Fibroblast of villous mesenchyme (primary cell): ENCODE measurements at regions not wholly inside any gene's neighbourhood (a gene's known extent, or its start where the extent isn't known, plus 50 kb on each side); places are given as distances from the start of the nearest gene placed in this dataset.

Experiments
- DNase-seq: peaks from one replicate; pipeline ENCODE4 v3.0.0-alpha.2; 2010; ENCODE audit warnings: low read depth
- H3K4me3 ChIP-seq: 2 replicates; pipeline ENCODE4 v1.5.1; 2011; ENCODE audit warnings: low read depth, mild to moderate bottlenecking, low read length
- TF ChIP-seq, protein P1 (sequence below): IDR thresholded peaks from 2 replicates; pipeline ENCODE4 v1.5.1; 2012; ENCODE audit warnings: low read depth, mild to moderate bottlenecking, low read length; ENCODE audit not compliant: insufficient read depth

DNA sequence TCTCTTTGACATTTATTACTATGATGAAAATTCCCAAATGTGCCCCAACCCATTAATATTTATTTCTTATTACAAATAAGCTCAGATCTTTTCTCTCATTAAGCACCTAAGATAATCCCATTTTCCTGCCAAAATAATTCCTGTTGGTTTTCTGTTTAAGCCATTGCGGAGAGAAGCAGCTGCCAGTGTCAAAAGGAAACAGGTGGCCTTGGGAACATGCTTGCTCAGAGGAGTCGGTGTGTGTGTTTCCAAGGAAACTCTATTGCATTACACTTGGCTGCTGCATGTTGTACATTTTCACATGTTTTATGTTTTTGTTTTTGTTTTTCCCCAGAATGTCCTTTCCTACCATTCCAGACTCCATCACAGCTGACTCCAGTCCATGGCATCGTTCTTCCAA, 56.4 kb downstream of the CD24 start:
- TF ChIP-seq, protein P1, sequence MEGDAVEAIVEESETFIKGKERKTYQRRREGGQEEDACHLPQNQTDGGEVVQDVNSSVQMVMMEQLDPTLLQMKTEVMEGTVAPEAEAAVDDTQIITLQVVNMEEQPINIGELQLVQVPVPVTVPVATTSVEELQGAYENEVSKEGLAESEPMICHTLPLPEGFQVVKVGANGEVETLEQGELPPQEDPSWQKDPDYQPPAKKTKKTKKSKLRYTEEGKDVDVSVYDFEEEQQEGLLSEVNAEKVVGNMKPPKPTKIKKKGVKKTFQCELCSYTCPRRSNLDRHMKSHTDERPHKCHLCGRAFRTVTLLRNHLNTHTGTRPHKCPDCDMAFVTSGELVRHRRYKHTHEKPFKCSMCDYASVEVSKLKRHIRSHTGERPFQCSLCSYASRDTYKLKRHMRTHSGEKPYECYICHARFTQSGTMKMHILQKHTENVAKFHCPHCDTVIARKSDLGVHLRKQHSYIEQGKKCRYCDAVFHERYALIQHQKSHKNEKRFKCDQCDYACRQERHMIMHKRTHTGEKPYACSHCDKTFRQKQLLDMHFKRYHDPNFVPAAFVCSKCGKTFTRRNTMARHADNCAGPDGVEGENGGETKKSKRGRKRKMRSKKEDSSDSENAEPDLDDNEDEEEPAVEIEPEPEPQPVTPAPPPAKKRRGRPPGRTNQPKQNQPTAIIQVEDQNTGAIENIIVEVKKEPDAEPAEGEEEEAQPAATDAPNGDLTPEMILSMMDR: no peak
- H3K4me3 ChIP-seq: no peak overlapping the region
- DNase-seq: no peak

DNA sequence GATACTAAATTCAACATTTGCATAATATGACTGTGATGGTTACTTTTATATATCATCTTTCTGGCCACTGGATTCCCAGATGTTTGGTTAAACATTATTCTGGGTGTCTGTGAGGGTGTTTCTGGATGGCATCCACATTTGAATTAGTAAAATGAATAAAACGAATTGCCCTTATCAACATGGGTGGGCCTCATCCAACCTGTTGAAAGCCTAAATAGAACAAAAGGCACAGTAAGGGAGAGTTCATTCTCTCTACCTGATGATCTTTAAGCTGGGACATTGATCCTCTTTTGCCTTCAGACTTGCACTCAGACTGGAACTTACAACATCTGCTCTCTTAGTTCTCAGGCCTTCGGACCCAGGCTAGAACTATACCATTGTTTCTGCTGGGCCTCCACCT, 57.6 kb downstream of the CD24 start:
- H3K4me3 ChIP-seq: no peak overlapping the region
- no peak for DNase-seq
- TF ChIP-seq, protein P1: no peak

DNA sequence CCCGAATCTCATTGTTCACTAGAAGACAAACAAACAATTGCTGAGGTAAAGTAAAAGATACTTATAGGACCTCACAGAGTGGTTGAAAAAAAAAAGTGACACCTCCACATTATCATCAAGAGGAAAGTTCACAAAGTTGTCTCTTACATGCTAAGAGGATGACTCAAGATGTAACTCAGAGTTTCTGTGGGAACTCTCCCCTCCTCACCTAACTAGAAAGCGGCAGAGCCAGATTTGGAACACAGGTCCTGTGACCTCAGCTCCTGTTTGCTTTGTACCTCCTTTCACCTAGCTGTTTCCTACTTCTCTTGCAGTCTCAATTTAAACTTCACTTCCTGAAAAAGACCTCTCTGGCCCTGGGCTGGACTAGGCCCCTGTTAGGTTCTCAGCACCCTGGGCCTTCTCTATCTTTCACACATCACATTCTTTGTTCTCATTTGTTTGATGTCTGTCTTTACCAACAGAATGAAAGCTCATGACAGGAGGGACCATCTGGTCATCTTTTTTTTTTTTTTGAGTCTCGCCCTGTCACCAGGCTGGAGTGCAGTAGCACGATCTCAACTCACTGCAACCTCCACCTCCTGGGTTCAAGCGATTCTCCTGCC, 60.8 kb downstream of the CD24 start:
- TF ChIP-seq, protein P1: no peak
- H3K4me3 ChIP-seq: no peak overlapping the region
- no peak for DNase-seq

DNA sequence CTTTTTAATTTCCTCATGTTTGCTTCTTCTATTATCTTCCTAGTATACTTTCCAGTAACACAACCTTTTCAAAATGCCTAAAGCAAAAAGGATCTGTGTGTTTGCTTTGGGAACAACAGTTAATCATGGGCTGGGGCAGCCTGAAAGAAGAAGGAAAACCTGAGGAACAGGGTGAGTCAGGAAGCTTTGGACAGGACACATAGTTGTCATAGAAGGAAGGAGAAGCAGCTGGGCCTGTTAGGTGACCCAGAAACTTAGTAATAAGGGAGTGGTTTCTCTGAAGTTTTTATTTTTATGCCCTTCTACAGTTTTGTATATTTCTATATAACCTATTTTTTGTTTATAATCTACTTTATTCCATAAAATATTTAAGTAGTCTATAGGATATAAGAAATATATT, 61.4 kb downstream of the CD24 start:
- H3K4me3 ChIP-seq: no peak overlapping the region
- no peak for DNase-seq
- TF ChIP-seq, protein P1: no peak

DNA sequence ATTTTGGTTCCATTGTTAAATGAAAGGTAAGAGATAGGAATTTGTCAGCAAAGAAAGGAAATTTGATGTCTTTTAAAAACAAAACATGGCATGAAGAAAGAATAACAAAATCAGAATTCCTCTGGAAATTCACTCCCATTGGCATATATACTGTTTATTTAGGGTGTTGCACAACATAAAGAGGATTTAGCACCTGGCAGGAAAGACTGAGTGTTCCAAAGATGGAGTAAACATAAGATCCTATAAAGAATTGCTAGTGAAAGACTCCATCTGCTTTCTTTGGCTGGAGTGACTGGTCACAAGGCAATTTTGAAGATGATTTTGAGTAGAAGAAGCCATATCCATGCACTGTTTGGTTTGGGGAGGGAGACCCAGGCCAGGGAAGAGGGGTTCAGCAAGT, 62.4 kb downstream of the CD24 start:
- TF ChIP-seq, protein P1: no peak
- H3K4me3 ChIP-seq: no peak overlapping the region
- no peak for DNase-seq

DNA sequence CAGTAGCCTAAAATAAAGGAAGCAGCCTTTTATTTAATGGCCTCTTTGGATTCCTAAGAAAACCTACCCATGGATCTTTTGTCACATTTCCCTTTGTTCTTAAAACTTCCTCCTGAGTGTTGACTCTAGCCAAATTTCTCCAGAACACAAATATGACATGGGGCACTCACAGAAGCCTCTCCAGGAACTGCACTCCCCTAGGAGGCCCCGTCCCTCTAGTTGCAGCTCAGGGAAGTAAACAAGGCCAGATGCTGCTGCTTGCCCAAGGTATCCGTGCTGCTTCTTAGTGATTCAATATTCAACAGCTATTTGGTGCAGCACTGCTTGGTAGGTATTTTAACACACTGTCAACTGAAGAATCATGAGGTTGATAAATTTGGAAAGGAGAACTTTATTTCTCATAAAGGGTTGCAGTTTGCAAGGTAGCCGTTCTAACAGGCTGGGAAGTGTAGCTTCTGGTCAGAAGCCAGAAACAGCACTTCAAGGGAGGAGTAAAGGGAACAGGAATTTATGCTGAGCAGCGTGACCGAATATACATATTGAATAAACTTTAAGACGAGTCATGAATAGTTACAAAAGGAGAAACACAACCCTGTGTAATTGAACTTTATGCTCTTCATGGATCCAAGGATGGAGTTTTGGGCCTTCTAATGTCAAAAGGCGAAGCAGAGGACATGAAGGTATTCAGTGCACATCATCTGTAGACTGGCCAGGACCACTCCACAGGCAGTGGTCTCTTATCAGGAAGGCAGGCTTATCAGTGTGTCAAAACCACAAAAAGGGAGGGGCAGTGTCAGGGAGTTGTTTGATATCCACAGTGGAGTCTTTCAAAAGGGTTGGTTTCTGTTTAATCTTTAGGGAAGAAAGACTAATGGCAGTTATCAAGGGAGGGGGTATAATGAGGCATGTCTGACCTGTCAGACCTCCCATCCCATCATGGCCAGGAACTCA, 63.3 kb downstream of the CD24 start:
- TF ChIP-seq, protein P1: no peak
- H3K4me3 ChIP-seq: no peak overlapping the region

More for the DNA sequence above, 63.3 kb downstream of the CD24 start:
- DNase-seq: no peak
